Retinal pigment epithelial cell (primary cell): ENCODE measurements at regions not wholly inside any gene's neighbourhood (a gene's known extent, or its start where the extent isn't known, plus 50 kb on each side); places are given as distances from the start of the nearest gene placed in this dataset.

Experiments used
- DNase-seq: peaks from one replicate; pipeline ENCODE4 v3.0.0-alpha.2; 2010; ENCODE audit warnings: low read depth
- H3K4me3 ChIP-seq: 2 replicates; pipeline ENCODE4 v1.5.1; 2011; ENCODE audit warnings: mild to moderate bottlenecking, low read length, control low read depth, moderate library complexity
- CTCF ChIP-seq: conservative IDR thresholded peaks from 2 replicates; pipeline ENCODE4 v1.5.1; 2011; ENCODE audit warnings: low read depth, low read length, control low read depth, inconsistent platforms

- DNase-seq = no peak
- H3K4me3 ChIP-seq = no peak overlapping the region
- no peak for TF ChIP-seq CTCF
These were observed 185.8 kb downstream of the PARM1 start for GRCh38 chr4:75118739-75119138.

GRCh38 chr4:75110061-75110460, 177.1 kb downstream of the PARM1 start:
- H3K4me3 ChIP-seq = no peak overlapping the region

GRCh38 chr4:75107755-75108612, 175.1 kb downstream of the PARM1 start:
- no peak for DNase-seq
- TF ChIP-seq CTCF = no peak
- no peak overlapping the region for H3K4me3 ChIP-seq

More at GRCh38 chr4:75110061-75110460, 177.1 kb downstream of the PARM1 start:
- no peak for TF ChIP-seq CTCF
- DNase-seq = no peak

GRCh38 chr4:75102787-75103085, 169.8 kb downstream of the PARM1 start:
- no peak for DNase-seq
- no peak for TF ChIP-seq CTCF
- H3K4me3 ChIP-seq = no peak overlapping the region

- no peak for TF ChIP-seq CTCF
- DNase-seq = no peak
- H3K4me3 ChIP-seq = no peak overlapping the region
These were observed 169.2 kb downstream of the PARM1 start for GRCh38 chr4:75101906-75102786.
